ENCODE measurements at regions not wholly inside any gene's neighbourhood (a gene's known extent, or its start where the extent isn't known, plus 50 kb on each side); places are given as distances from the start of the nearest gene placed in this dataset.

DNA sequence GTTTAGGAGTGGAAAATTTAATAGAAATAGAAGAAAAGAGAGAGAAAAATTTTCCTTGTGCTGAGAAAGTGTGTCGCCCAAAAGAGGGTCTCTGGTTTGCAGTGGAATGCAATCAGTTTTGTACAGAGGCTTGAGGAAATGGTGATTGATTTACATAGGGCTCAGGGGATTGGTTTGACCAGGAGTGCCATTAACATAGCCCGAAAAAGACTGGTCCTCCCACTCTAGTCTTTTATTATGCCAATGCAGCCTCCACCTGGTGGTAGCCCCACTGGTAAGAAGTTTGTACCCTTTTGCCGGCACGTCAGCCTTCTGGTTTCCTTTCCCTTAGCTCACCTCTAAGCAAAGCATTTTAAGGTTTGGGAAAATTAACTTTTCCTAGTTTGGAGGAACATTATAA, 885.3 kb downstream of the XPNPEP1 start:
- no peak for TF ChIP-seq CTCF (IDR thresholded peaks at IDR 0.05; ENCODE audit: insufficient read depth, low read length, poor library complexity, severe bottlenecking)
- TF ChIP-seq EZH2phosphoT487 (conservative IDR thresholded peaks at IDR 0.05; ENCODE audit: low read length): no peak
